Karpas-422 (cell line): ENCODE measurements at regions not wholly inside any gene's neighbourhood (a gene's known extent, or its start where the extent isn't known, plus 50 kb on each side); places are given as distances from the start of the nearest gene placed in this dataset.

Source experiments
- DNase-seq: peaks from one replicate; pipeline ENCODE4 v3.0.0-alpha.2; 2015
- H2AFZ ChIP-seq: fragments of 200-600 bp; sonication (generic); 2 replicates; pipeline ENCODE4 v1.6.1; 2014; ENCODE audit warnings: antibody characterized with exemption, low read length, mixed read lengths
- H3K27ac ChIP-seq: fragments of 200-600 bp; sonication (generic); 2 replicates; pipeline ENCODE4 v1.5.1; 2014; ENCODE audit warnings: mild to moderate bottlenecking, low read length, moderate library complexity
- H3K27me3 ChIP-seq: fragments of 200-600 bp; sonication (generic); 2 replicates; pipeline ENCODE4 v1.6.1; 2014; ENCODE audit warnings: low read length, mixed read lengths
- H3K36me3 ChIP-seq: fragments of 200-600 bp; sonication (generic); 2 replicates; pipeline ENCODE4 v1.6.1; 2014; ENCODE audit warnings: low read length, mixed read lengths; ENCODE audit not compliant: insufficient read depth
- H3K4me1 ChIP-seq: fragments of 200-600 bp; sonication (generic); 2 replicates; pipeline ENCODE4 v1.6.1; 2014; ENCODE audit warnings: mild to moderate bottlenecking, low read length, mixed read lengths
- H3K4me2 ChIP-seq: fragments of 200-600 bp; sonication (generic); 2 replicates; pipeline ENCODE4 v1.6.1; 2014; ENCODE audit warnings: low read length, low read depth, mild to moderate bottlenecking; ENCODE audit not compliant: poor library complexity, severe bottlenecking
- H3K4me3 ChIP-seq: fragments of 200-600 bp; sonication (generic); 2 replicates; pipeline ENCODE4 v1.5.1; 2014; ENCODE audit warnings: mild to moderate bottlenecking, antibody characterized with exemption, low read length, mixed read lengths
- H3K79me2 ChIP-seq: fragments of 200-600 bp; sonication (generic); 2 replicates; pipeline ENCODE4 v1.6.1; 2014; ENCODE audit warnings: mild to moderate bottlenecking, low read length, mixed read lengths
- H3K9ac ChIP-seq: fragments of 200-600 bp; sonication (generic); 2 replicates; pipeline ENCODE4 v1.6.0; 2014; ENCODE audit warnings: low read length
- H3K9me2 ChIP-seq: fragments of 200-600 bp; sonication (generic), shearing (Covaris generic); replicated peaks from 2 replicates; pipeline ENCODE4 v1.6.0; 2014; ENCODE audit warnings: mild to moderate bottlenecking, low read length, moderate library complexity; ENCODE audit not compliant: insufficient read depth
- H3K9me3 ChIP-seq: fragments of 300-700, 200-600 bp; sonication (generic); 2 replicates; pipeline ENCODE4 v1.6.1; 2014; ENCODE audit warnings: low read length, mixed read lengths
- H4K20me1 ChIP-seq: fragments of 200-600 bp; sonication (generic); 2 replicates; pipeline ENCODE4 v1.6.1; 2014; ENCODE audit warnings: mild to moderate bottlenecking, antibody characterized with exemption, low read length, low read depth; ENCODE audit not compliant: insufficient read depth

- no peak for DNase-seq
- H3K27me3 ChIP-seq, result no peaks in the 10 kb centered on the region
- H2AFZ ChIP-seq, result no peak overlapping the region
- H3K9me3 ChIP-seq, result no peaks in the 10 kb centered on the region
- no peaks in the 10 kb centered on the region for H3K79me2 ChIP-seq
- H4K20me1 ChIP-seq, result no peaks in the 10 kb centered on the region
- no peaks in the 10 kb centered on the region for H3K4me1 ChIP-seq
- no peaks in the 10 kb centered on the region for H3K9me2 ChIP-seq
- no peak overlapping the region for H3K4me2 ChIP-seq
- no peak overlapping the region for H3K4me3 ChIP-seq
- H3K9ac ChIP-seq, result no peak overlapping the region
- no peaks in the 10 kb centered on the region for H3K36me3 ChIP-seq
- H3K27ac ChIP-seq, result no peak overlapping the region
Observed at GRCh38 chr4:115323106-115323707, 209.8 kb upstream of the NDST4 start.

- Histone ChIP-seq H3K36me3 (no peaks in the 10 kb centered on the region), H4K20me1 (no peaks in the 10 kb centered on the region), H3K9me3 (no peaks in the 10 kb centered on the region), H2AFZ (no peak overlapping the region), H3K27me3 (no peaks in the 10 kb centered on the region), H3K4me2 (no peak overlapping the region), H3K4me3 (no peak overlapping the region), H3K4me1 (no peaks in the 10 kb centered on the region), H3K9ac (no peak overlapping the region), H3K79me2 (no peaks in the 10 kb centered on the region), H3K27ac (no peak overlapping the region), H3K9me2 (no peaks in the 10 kb centered on the region)
- DNase-seq, result no peak
Observed at GRCh38 chr4:115315182-115315581, 201.8 kb upstream of the NDST4 start.

GRCh38 chr4:115310641-115311040 lies 197.2 kb upstream of the NDST4 start:
- no peaks in the 10 kb centered on the region for H3K9me2 ChIP-seq
- no peak for DNase-seq
- H2AFZ ChIP-seq, result no peak overlapping the region
- H3K27me3 ChIP-seq, result no peaks in the 10 kb centered on the region
- H3K79me2 ChIP-seq, result no peaks in the 10 kb centered on the region
- H3K4me3 ChIP-seq, result no peak overlapping the region
- no peaks in the 10 kb centered on the region for H3K36me3 ChIP-seq
- no peaks in the 10 kb centered on the region for H3K4me1 ChIP-seq
- no peak overlapping the region for H3K9ac ChIP-seq
- no peaks in the 10 kb centered on the region for H3K9me3 ChIP-seq
- H4K20me1 ChIP-seq, result no peaks in the 10 kb centered on the region
- no peak overlapping the region for H3K27ac ChIP-seq
- H3K4me2 ChIP-seq, result no peak overlapping the region

GRCh38 chr4:115294717-115295116 lies 181.3 kb upstream of the NDST4 start:
- Histone ChIP-seq H3K27ac (no peak overlapping the region), H3K9me2 (no peaks in the 10 kb centered on the region), H3K36me3 (no peaks in the 10 kb centered on the region), H3K9ac (no peak overlapping the region), H3K4me1 (no peaks in the 10 kb centered on the region), H3K4me3 (no peak overlapping the region), H3K79me2 (no peaks in the 10 kb centered on the region), H3K9me3 (no peaks in the 10 kb centered on the region), H4K20me1 (no peaks in the 10 kb centered on the region), H3K27me3 (no peaks in the 10 kb centered on the region), H2AFZ (no peak overlapping the region), H3K4me2 (no peak overlapping the region)
- DNase-seq, result no peak

- Histone ChIP-seq H3K9ac (no peak overlapping the region), H3K27me3 (no peaks in the 10 kb centered on the region), H3K9me2 (no peaks in the 10 kb centered on the region), H3K4me2 (no peak overlapping the region), H3K36me3 (no peaks in the 10 kb centered on the region), H3K4me1 (no peaks in the 10 kb centered on the region), H3K9me3 (no peaks in the 10 kb centered on the region), H4K20me1 (no peaks in the 10 kb centered on the region), H2AFZ (no peak overlapping the region), H3K79me2 (no peaks in the 10 kb centered on the region), H3K27ac (no peak overlapping the region), H3K4me3 (no peak overlapping the region)
- no peak for DNase-seq
Observed at GRCh38 chr4:115293093-115293462, 179.7 kb upstream of the NDST4 start.

GRCh38 chr4:115292320-115293092 lies 179.1 kb upstream of the NDST4 start:
- Histone ChIP-seq H3K9ac (no peak overlapping the region), H3K9me3 (no peaks in the 10 kb centered on the region), H3K4me3 (no peak overlapping the region), H3K79me2 (no peaks in the 10 kb centered on the region), H2AFZ (no peak overlapping the region), H3K4me1 (no peaks in the 10 kb centered on the region), H3K27me3 (no peaks in the 10 kb centered on the region), H3K27ac (no peak overlapping the region), H3K36me3 (no peaks in the 10 kb centered on the region), H3K9me2 (no peaks in the 10 kb centered on the region), H4K20me1 (no peaks in the 10 kb centered on the region), H3K4me2 (no peak overlapping the region)
- no peak for DNase-seq

- Histone ChIP-seq H3K4me2 (no peak overlapping the region), H2AFZ (no peak overlapping the region), H3K9ac (no peak overlapping the region), H3K4me3 (no peak overlapping the region), H3K27ac (no peak overlapping the region), H3K36me3 (no peaks in the 10 kb centered on the region), H3K79me2 (no peaks in the 10 kb centered on the region), H3K9me3 (no peaks in the 10 kb centered on the region), H4K20me1 (no peaks in the 10 kb centered on the region), H3K27me3 (no peaks in the 10 kb centered on the region), H3K4me1 (no peaks in the 10 kb centered on the region), H3K9me2 (no peaks in the 10 kb centered on the region)
- DNase-seq, result no peak
Observed at GRCh38 chr4:115287426-115287825, 174.0 kb upstream of the NDST4 start.

- no peaks in the 10 kb centered on the region for H4K20me1 ChIP-seq
- H2AFZ ChIP-seq, result no peak overlapping the region
- H3K27ac ChIP-seq, result no peak overlapping the region
- H3K79me2 ChIP-seq, result no peaks in the 10 kb centered on the region
- H3K4me2 ChIP-seq, result no peak overlapping the region
- no peaks in the 10 kb centered on the region; the same call in none of the 2 replicates for H3K9me2 ChIP-seq
- H3K9me3 ChIP-seq, result no peaks in the 10 kb centered on the region
- H3K36me3 ChIP-seq, result no peaks in the 10 kb centered on the region
- no peaks in the 10 kb centered on the region for H3K4me1 ChIP-seq
- DNase-seq, result no peak
- no peak overlapping the region for H3K9ac ChIP-seq
- no peak overlapping the region for H3K4me3 ChIP-seq
- H3K27me3 ChIP-seq, result no peaks in the 10 kb centered on the region
Observed at GRCh38 chr4:115279330-115279729, 165.9 kb upstream of the NDST4 start.
